GM12878 (cell line): ENCODE measurements at regions not wholly inside any gene's neighbourhood (a gene's known extent, or its start where the extent isn't known, plus 50 kb on each side); places are given as distances from the start of the nearest gene placed in this dataset.
A peak's percentile ranks its signal among the peaks of the same experiment; 100 is the strongest.

Experiments used
- ATAC-seq: fragments of 200-7000 bp; cut with Tn5 transposase; 3 replicates; pipeline ENCODE4 v1.9.1; 2020; ENCODE audit warnings: mild to moderate bottlenecking, moderate library complexity
- BruUV-seq: library from RNA; stranded (reverse); fragments of 400-500 nt; replicated peaks from 2 replicates; lab custom pipeline; 2021; lab: Mats Ljungman, UMichigan
- CTCF ChIA-PET: fragments of 300-600 bp; sonication (Branson Sonifier 250); formaldehyde crosslinking; extraction: SDS; loops from one replicate; lab custom pipeline; 2021; ENCODE audit warnings: inconsistent platforms; lab: Yijun Ruan, JAX
- POLR2A ChIA-PET: fragments of 350-600 bp; formaldehyde crosslinking; extraction: SDS; loops from one replicate; lab custom pipeline; 2021; ENCODE audit warnings: inconsistent platforms; lab: Charles Lee
- RAD21 ChIA-PET: fragments of 300-600 bp; sonication (Branson Sonifier 250); formaldehyde crosslinking; loops from one replicate; lab custom pipeline; 2023; ENCODE audit warnings: antibody characterized with exemption; ENCODE audit not compliant: unreplicated experiment; lab: Charles Lee
- SMC1A ChIA-PET: fragments of 300-600 bp; sonication (Branson Sonifier 250); formaldehyde crosslinking; loops from one replicate; lab custom pipeline; 2023; ENCODE audit not compliant: unreplicated experiment, uncharacterized antibody; lab: Charles Lee
- DNase-seq: peaks from one replicate; pipeline ENCODE4 v3.0.0-alpha.2; 2011; ENCODE audit warnings: low read depth, low spot score
- FAIRE-seq: peaks from 3 replicates; lab custom pipeline; 2011; peaks lifted over from hg19 to GRCh38; lab: Jason Lieb, UNC
- H2AFZ ChIP-seq: 2 replicates; pipeline ENCODE4 v1.6.0; 2011; ENCODE audit warnings: low read depth, low read length, control low read depth; ENCODE audit not compliant: control insufficient read depth
- H3K27ac ChIP-seq: 2 replicates; pipeline ENCODE4 v1.5.1; 2011; ENCODE audit warnings: control low read depth; ENCODE audit not compliant: control insufficient read depth, insufficient read depth
- H3K27me3 ChIP-seq, 2 experiments: replicated peaks in 1 of 2; 2 replicates each; pipeline versions ENCODE4 v1.6.0 to v1.6.1; 2011; ENCODE audit warnings: low read length in 1 of 2; ENCODE audit not compliant: control insufficient read depth in 2 of 2, insufficient read depth in 2 of 2
- H3K36me3 ChIP-seq, 2 experiments: 2 replicates each; pipeline ENCODE4 v1.5.1; 2011; ENCODE audit warnings: low read length in 1 of 2; ENCODE audit not compliant: control insufficient read depth in 2 of 2, insufficient read depth in 2 of 2
- H3K4me1 ChIP-seq: 2 replicates; pipeline ENCODE4 v1.6.1; 2011; ENCODE audit warnings: mild to moderate bottlenecking, low read length, moderate library complexity, mixed read lengths; ENCODE audit not compliant: control insufficient read depth, insufficient read depth
- H3K4me2 ChIP-seq: 2 replicates; pipeline ENCODE4 v1.6.0; 2011; ENCODE audit warnings: control low read depth; ENCODE audit not compliant: control insufficient read depth, insufficient read depth
- H3K4me3 ChIP-seq: fragments of 200-600 bp; sonication (generic); 2 replicates; pipeline ENCODE4 v1.5.1; 2016
- H3K79me2 ChIP-seq: 2 replicates; pipeline ENCODE4 v1.6.0; 2011; ENCODE audit warnings: low read length; ENCODE audit not compliant: control insufficient read depth, insufficient read depth
- H3K9ac ChIP-seq: 2 replicates; pipeline ENCODE4 v1.8.0; 2011; ENCODE audit warnings: low read length, control low read depth, mixed read lengths; ENCODE audit not compliant: control insufficient read depth, insufficient read depth
- H3K9me3 ChIP-seq: replicated peaks from 3 replicates; pipeline ENCODE4 v1.5.1; 2011; ENCODE audit warnings: mild to moderate bottlenecking, low read length; ENCODE audit not compliant: control insufficient read depth, insufficient read depth
- H4K20me1 ChIP-seq: 2 replicates; pipeline ENCODE4 v1.6.0; 2011; ENCODE audit not compliant: control insufficient read depth, insufficient read depth
- BHLHE40 ChIP-seq, 2 experiments: fragments of 450-650 bp in 1 of 2; IDR thresholded peaks; 2 replicates each; pipeline ENCODE4 v1.6.1; 2011 to 2017; ENCODE audit warnings: low read depth in 2 of 2, borderline replicate concordance in 1 of 2, improper control_type of control experiment in 1 of 2, low read length in 1 of 2, mild to moderate bottlenecking in 1 of 2
- MTA2 ChIP-seq: fragments of 450-650 bp; IDR thresholded peaks from 2 replicates; pipeline ENCODE4 v1.6.1; 2016; ENCODE audit warnings: low read depth, mild to moderate bottlenecking, moderate library complexity
- POLR2A ChIP-seq: IDR thresholded peaks from 2 replicates; pipeline ENCODE4 v1.6.1; 2011; ENCODE audit warnings: low read depth, mild to moderate bottlenecking, low read length
- TCF3 ChIP-seq: IDR thresholded peaks from 2 replicates; pipeline ENCODE4 v1.6.1; 2012; ENCODE audit warnings: low read depth, mild to moderate bottlenecking, low read length, borderline replicate concordance; ENCODE audit not compliant: insufficient read depth
- WGBS: methylation state at CpG from one replicate; pipeline ENCODE4 v1.1.6; 2016; ENCODE audit warnings: low lambda C conversion rate; ENCODE audit not compliant: insufficient replicate concordance, insufficient coverage; ENCODE audit errors: missing lambda C conversion rate; 5-methylcytosine and 5-hydroxymethylcytosine counted together
- in situ Hi-C: fragments of 300-500 bp; cut with MboI; formaldehyde crosslinking; loops from 9 replicates; pipeline ENCODE4 v1.14.3; 2018; ENCODE audit warnings: mixed read lengths
- intact Hi-C: fragments of 100-400 bp; cut with micrococcal nuclease; formaldehyde crosslinking; loops from one replicate; pipeline ENCODE4 v1.14.2; 2022; ENCODE audit not compliant: unreplicated experiment
- TF ChIP-seq, protein P1 (sequence below): fragments of 450-650 bp; IDR thresholded peaks from 2 replicates; pipeline ENCODE4 v1.6.1; 2016; ENCODE audit warnings: mild to moderate bottlenecking, moderate library complexity, borderline replicate concordance
- TF ChIP-seq, protein P2 (sequence below): fragments of 450-650 bp; IDR thresholded peaks from 2 replicates; pipeline ENCODE4 v1.6.1; 2017; ENCODE audit warnings: mild to moderate bottlenecking, moderate library complexity

- intact Hi-C loops, result loop anchor here (5.0 kb wide), 1 partner anchor 115 kb away; no protein-coding TSS in a partner anchor
- WGBS, result 67% methylated on average over 3 of the region's 3 CpGs
- ChIA-PET SMC1A (interaction anchor here (0.9 to 3.2 kb wide), 5 partner anchors 10 to 229 kb away, joined by 3 to 28 read pairs (median 4); no protein-coding TSS in a partner anchor), RAD21 (interaction anchor here (0.9 to 2.9 kb wide), 7 partner anchors 11 to 246 kb away, joined by 3 to 13 read pairs (median 3); no protein-coding TSS in a partner anchor), CTCF (interaction anchor here (0.5 to 3.6 kb wide), 7 partner anchors 11 to 244 kb away, joined by 3 to 35 read pairs (median 3); no protein-coding TSS in a partner anchor), POLR2A (interaction anchor here (1.9 kb wide), 1 partner anchor 12 kb away, joined by 7 read pairs; no protein-coding TSS in a partner anchor)
- Histone ChIP-seq H3K9ac (no peak overlapping the region), H3K27ac (no peak overlapping the region), H4K20me1 (no peaks in the 10 kb centered on the region), H3K4me1 (no peaks in the 10 kb centered on the region), H3K36me3 (no peaks in the 10 kb centered on the region), H3K4me2 (no peak overlapping the region), H3K27me3 (no peaks in the 10 kb centered on the region), H2AFZ (no peak overlapping the region), H3K79me2 (no peaks in the 10 kb centered on the region), H3K4me3 (no peak overlapping the region), H3K9me3 (peaks cover 6% of the 10 kb centered on the region)
- TF ChIP-seq, protein P1, sequence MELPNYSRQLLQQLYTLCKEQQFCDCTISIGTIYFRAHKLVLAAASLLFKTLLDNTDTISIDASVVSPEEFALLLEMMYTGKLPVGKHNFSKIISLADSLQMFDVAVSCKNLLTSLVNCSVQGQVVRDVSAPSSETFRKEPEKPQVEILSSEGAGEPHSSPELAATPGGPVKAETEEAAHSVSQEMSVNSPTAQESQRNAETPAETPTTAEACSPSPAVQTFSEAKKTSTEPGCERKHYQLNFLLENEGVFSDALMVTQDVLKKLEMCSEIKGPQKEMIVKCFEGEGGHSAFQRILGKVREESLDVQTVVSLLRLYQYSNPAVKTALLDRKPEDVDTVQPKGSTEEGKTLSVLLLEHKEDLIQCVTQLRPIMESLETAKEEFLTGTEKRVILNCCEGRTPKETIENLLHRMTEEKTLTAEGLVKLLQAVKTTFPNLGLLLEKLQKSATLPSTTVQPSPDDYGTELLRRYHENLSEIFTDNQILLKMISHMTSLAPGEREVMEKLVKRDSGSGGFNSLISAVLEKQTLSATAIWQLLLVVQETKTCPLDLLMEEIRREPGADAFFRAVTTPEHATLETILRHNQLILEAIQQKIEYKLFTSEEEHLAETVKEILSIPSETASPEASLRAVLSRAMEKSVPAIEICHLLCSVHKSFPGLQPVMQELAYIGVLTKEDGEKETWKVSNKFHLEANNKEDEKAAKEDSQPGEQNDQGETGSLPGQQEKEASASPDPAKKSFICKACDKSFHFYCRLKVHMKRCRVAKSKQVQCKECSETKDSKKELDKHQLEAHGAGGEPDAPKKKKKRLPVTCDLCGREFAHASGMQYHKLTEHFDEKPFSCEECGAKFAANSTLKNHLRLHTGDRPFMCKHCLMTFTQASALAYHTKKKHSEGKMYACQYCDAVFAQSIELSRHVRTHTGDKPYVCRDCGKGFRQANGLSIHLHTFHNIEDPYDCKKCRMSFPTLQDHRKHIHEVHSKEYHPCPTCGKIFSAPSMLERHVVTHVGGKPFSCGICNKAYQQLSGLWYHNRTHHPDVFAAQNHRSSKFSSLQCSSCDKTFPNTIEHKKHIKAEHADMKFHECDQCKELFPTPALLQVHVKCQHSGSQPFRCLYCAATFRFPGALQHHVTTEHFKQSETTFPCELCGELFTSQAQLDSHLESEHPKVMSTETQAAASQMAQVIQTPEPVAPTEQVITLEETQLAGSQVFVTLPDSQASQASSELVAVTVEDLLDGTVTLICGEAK, result no peak
- 0 out of 2 replicates have a peak, but pooled peaks have one; percentile 19 for TF ChIP-seq TCF3
- TF ChIP-seq, protein P2, sequence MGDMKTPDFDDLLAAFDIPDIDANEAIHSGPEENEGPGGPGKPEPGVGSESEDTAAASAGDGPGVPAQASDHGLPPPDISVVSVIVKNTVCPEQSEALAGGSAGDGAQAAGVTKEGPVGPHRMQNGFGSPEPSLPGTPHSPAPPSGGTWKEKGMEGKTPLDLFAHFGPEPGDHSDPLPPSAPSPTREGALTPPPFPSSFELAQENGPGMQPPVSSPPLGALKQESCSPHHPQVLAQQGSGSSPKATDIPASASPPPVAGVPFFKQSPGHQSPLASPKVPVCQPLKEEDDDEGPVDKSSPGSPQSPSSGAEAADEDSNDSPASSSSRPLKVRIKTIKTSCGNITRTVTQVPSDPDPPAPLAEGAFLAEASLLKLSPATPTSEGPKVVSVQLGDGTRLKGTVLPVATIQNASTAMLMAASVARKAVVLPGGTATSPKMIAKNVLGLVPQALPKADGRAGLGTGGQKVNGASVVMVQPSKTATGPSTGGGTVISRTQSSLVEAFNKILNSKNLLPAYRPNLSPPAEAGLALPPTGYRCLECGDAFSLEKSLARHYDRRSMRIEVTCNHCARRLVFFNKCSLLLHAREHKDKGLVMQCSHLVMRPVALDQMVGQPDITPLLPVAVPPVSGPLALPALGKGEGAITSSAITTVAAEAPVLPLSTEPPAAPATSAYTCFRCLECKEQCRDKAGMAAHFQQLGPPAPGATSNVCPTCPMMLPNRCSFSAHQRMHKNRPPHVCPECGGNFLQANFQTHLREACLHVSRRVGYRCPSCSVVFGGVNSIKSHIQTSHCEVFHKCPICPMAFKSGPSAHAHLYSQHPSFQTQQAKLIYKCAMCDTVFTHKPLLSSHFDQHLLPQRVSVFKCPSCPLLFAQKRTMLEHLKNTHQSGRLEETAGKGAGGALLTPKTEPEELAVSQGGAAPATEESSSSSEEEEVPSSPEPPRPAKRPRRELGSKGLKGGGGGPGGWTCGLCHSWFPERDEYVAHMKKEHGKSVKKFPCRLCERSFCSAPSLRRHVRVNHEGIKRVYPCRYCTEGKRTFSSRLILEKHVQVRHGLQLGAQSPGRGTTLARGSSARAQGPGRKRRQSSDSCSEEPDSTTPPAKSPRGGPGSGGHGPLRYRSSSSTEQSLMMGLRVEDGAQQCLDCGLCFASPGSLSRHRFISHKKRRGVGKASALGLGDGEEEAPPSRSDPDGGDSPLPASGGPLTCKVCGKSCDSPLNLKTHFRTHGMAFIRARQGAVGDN, result no peak
- TF ChIP-seq BHLHE40 (IDR thresholded peaks at IDR 0.05; ENCODE audit: borderline replicate concordance in 1 of 2, low read depth in 2 of 2, low read length in 1 of 2), result peak in 1 of 2 experiments; percentile 59; a peak in 1 of 4 replicates
- TF ChIP-seq MTA2, result peak; percentile 50; the same call in 1 of the 2 replicates
- no peak for TF ChIP-seq POLR2A
- no TSS peak for BruUV-seq
- DNase-seq, result no peak
- peak; percentile 86 for ATAC-seq
- in situ Hi-C loops, result no loop called here
- peak; percentile 23 for FAIRE-seq
Observed at GRCh38 chr14:34087571-34087970, 136.7 kb upstream of the EGLN3 start.
